Esophagus muscularis mucosa (tissue), 3 donors: ENCODE measurements at regions not wholly inside any gene's neighbourhood (a gene's known extent, or its start where the extent isn't known, plus 50 kb on each side); places are given as distances from the start of the nearest gene placed in this dataset.

Experiments used
- POLR2A ChIP-seq: fragments of 450-650 bp; IDR thresholded peaks from one replicate; pipeline ENCODE4 v1.6.1; 2017; ENCODE audit warnings: antibody characterized with exemption, moderate library complexity, mild to moderate bottlenecking, low read depth
- TF ChIP-seq, protein P1 (sequence below), 3 experiments: fragments of 200-600 bp in 2 of 3; fragments of 450-650 bp in 1 of 3; sonication (generic) in 2 of 3; IDR thresholded peaks; one replicate each; pipeline ENCODE4 v1.5.1; 2017 to 2019; ENCODE audit warnings: antibody characterized with exemption in 3 of 3, mild to moderate bottlenecking in 2 of 3, moderate library complexity in 1 of 3

DNA sequence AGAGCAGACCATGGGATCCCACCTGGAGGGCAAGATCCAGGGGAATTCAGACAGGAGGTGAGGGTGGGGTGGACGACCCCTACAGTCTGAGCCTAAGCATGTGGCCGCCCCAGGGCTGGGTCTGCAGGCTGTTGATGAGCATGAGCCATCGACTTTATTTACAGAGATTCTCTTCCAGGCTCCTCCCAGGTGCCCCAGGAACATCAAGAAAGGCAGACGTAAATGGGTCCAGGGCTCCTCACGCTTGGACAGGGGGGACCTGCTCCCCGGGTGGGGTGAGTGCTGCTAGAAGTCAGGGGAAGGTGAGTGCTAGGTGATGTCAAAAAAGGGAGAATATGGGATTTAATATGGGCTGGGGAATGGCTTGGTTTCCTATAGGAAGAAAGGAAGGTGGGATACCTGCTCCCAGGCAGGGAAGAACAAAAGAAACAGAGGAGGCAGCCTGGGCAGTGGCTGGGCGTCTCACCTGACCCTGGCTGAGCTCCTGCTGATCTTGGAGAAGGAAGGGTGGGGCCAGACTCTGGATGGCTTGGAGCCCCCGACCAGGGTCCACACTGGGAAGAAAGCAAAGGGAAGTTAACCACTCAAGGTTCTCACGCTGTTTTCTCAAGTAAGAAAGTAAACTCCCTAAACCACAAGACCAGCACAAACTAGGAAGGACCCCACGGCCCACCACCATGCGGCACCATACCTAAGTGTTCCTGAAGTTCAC, 162.1 kb upstream of the SHH start:
- TF ChIP-seq, protein P1, sequence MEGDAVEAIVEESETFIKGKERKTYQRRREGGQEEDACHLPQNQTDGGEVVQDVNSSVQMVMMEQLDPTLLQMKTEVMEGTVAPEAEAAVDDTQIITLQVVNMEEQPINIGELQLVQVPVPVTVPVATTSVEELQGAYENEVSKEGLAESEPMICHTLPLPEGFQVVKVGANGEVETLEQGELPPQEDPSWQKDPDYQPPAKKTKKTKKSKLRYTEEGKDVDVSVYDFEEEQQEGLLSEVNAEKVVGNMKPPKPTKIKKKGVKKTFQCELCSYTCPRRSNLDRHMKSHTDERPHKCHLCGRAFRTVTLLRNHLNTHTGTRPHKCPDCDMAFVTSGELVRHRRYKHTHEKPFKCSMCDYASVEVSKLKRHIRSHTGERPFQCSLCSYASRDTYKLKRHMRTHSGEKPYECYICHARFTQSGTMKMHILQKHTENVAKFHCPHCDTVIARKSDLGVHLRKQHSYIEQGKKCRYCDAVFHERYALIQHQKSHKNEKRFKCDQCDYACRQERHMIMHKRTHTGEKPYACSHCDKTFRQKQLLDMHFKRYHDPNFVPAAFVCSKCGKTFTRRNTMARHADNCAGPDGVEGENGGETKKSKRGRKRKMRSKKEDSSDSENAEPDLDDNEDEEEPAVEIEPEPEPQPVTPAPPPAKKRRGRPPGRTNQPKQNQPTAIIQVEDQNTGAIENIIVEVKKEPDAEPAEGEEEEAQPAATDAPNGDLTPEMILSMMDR (IDR thresholded peaks at IDR 0.05): no peak
- TF ChIP-seq POLR2A: no peak
